H9 (cell line): ENCODE measurements at regions not wholly inside any gene's neighbourhood (a gene's known extent, or its start where the extent isn't known, plus 50 kb on each side); places are given as distances from the start of the nearest gene placed in this dataset.

Experiments
- DNase-seq: peaks from one replicate; pipeline ENCODE4 v3.0.0-alpha.2; 2017
- H2AFZ ChIP-seq: one replicate; pipeline ENCODE4 v1.6.1; 2013; ENCODE audit warnings: mild to moderate bottlenecking, low read length, control low read depth, moderate library complexity
- H2AK5ac ChIP-seq: 2 replicates; pipeline ENCODE4 v1.6.1; 2013; ENCODE audit warnings: low read length, control low read depth, mixed read lengths; ENCODE audit not compliant: insufficient read length
- H2BK120ac ChIP-seq: one replicate; pipeline ENCODE4 v1.6.1; 2013; ENCODE audit warnings: low read depth, mild to moderate bottlenecking, low read length, control low read depth, inconsistent platforms; ENCODE audit not compliant: poor library complexity, severe bottlenecking
- H2BK12ac ChIP-seq: 2 replicates; pipeline ENCODE4 v1.6.1; 2013; ENCODE audit warnings: low read length, control low read depth, mixed read lengths, low read depth; ENCODE audit not compliant: insufficient read length
- H2BK15ac ChIP-seq: 2 replicates; pipeline ENCODE4 v1.6.1; 2013; ENCODE audit warnings: low read depth, low read length, control low read depth
- H2BK20ac ChIP-seq: one replicate; pipeline ENCODE4 v1.6.1; 2013; ENCODE audit warnings: low read depth, mild to moderate bottlenecking, low read length, control low read depth, inconsistent platforms; ENCODE audit not compliant: poor library complexity, severe bottlenecking
- H2BK5ac ChIP-seq: 2 replicates; pipeline ENCODE4 v1.6.1; 2013; ENCODE audit warnings: low read length, control low read depth, mixed read lengths; ENCODE audit not compliant: insufficient read length
- H3K14ac ChIP-seq: 2 replicates; pipeline ENCODE4 v1.6.1; 2013; ENCODE audit warnings: low read length, control low read depth; ENCODE audit not compliant: insufficient read depth
- H3K18ac ChIP-seq: 2 replicates; pipeline ENCODE4 v1.6.1; 2013; ENCODE audit warnings: low read depth, mild to moderate bottlenecking, mixed read lengths, low read length, control low read depth; ENCODE audit not compliant: insufficient read length
- H3K23ac ChIP-seq: 2 replicates; pipeline ENCODE4 v1.6.1; 2013; ENCODE audit warnings: low read length, control low read depth, mixed read lengths, low read depth; ENCODE audit not compliant: insufficient read length
- H3K23me2 ChIP-seq: 2 replicates; pipeline ENCODE4 v1.6.1; 2013; ENCODE audit warnings: low read depth, mild to moderate bottlenecking, mixed read lengths, low read length, control low read depth; ENCODE audit not compliant: insufficient read length, poor library complexity, severe bottlenecking
- H3K27ac ChIP-seq: 2 replicates; pipeline ENCODE4 v1.5.1; 2013; ENCODE audit warnings: low read length, control low read depth, mixed read lengths, low read depth; ENCODE audit not compliant: insufficient read length
- H3K27me3 ChIP-seq: 2 replicates; pipeline ENCODE4 v1.6.1; 2013; ENCODE audit warnings: low read length, control low read depth, inconsistent platforms; ENCODE audit not compliant: insufficient read depth
- H3K4ac ChIP-seq: 2 replicates; pipeline ENCODE4 v1.6.1; 2013; ENCODE audit warnings: low read depth, mild to moderate bottlenecking, control low read depth, inconsistent platforms, low read length, moderate library complexity
- H3K4me1 ChIP-seq: 2 replicates; pipeline ENCODE4 v1.6.1; 2013; ENCODE audit warnings: low read length, control low read depth, inconsistent platforms; ENCODE audit not compliant: insufficient read depth
- H3K4me2 ChIP-seq: 2 replicates; pipeline ENCODE4 v1.6.1; 2013; ENCODE audit warnings: low read length, control low read depth, mixed read lengths; ENCODE audit not compliant: insufficient read length, insufficient read depth
- H3K56ac ChIP-seq: 2 replicates; pipeline ENCODE4 v1.6.1; 2013; ENCODE audit warnings: low read depth, mild to moderate bottlenecking, mixed read lengths, low read length, control low read depth; ENCODE audit not compliant: insufficient read length
- H3K79me1 ChIP-seq: 2 replicates; pipeline ENCODE4 v1.6.1; 2013; ENCODE audit warnings: low read depth, mild to moderate bottlenecking, moderate library complexity, low read length, control low read depth, inconsistent platforms; ENCODE audit not compliant: insufficient read depth, poor library complexity, severe bottlenecking
- H3K79me2 ChIP-seq: 2 replicates; pipeline ENCODE4 v1.6.1; 2013; ENCODE audit warnings: low read length, control low read depth, inconsistent platforms; ENCODE audit not compliant: insufficient read depth
- H3K9ac ChIP-seq: 2 replicates; pipeline ENCODE4 v1.6.1; 2013; ENCODE audit warnings: low read length, control low read depth, mixed read lengths; ENCODE audit not compliant: insufficient read length; ENCODE audit errors: extremely low read depth
- H3K9me3 ChIP-seq: one replicate; pipeline ENCODE4 v1.6.1; 2013; ENCODE audit warnings: low read depth, low read length, inconsistent platforms; ENCODE audit not compliant: control insufficient read depth
- H3T11ph ChIP-seq: one replicate; pipeline ENCODE4 v1.6.1; 2013; ENCODE audit warnings: mild to moderate bottlenecking, low read length, control low read depth, inconsistent platforms
- H4K20me1 ChIP-seq: one replicate; pipeline ENCODE4 v1.6.1; 2013; ENCODE audit not compliant: control insufficient read depth, insufficient read length, insufficient read depth
- H4K5ac ChIP-seq: 2 replicates; pipeline ENCODE4 v1.6.1; 2013; ENCODE audit warnings: low read depth, mild to moderate bottlenecking, mixed read lengths, low read length, control low read depth; ENCODE audit not compliant: insufficient read length
- H4K8ac ChIP-seq: replicated peaks from 2 replicates; pipeline ENCODE4 v1.6.1; 2013; ENCODE audit warnings: low read length, control low read depth, mixed read lengths, low read depth; ENCODE audit not compliant: insufficient read length
- H4K91ac ChIP-seq: 2 replicates; pipeline ENCODE4 v1.6.1; 2013; ENCODE audit warnings: low read depth, mild to moderate bottlenecking, moderate library complexity, mixed read lengths, low read length, control low read depth; ENCODE audit not compliant: insufficient read length
- H3K27ac Mint-ChIP-seq, 3 experiments: 2 replicates in 2 of 3; 3 replicates in 1 of 3; pipeline ENCODE4 v1.8.0; 2020 to 2021; ENCODE audit warnings: mixed read lengths in 3 of 3, mild to moderate bottlenecking in 1 of 3, moderate library complexity in 1 of 3
- H3K27me3 Mint-ChIP-seq: 2 replicates; pipeline ENCODE4 v1.8.0; 2021; ENCODE audit warnings: low read depth, mild to moderate bottlenecking, moderate library complexity, mixed read lengths
- H3K36me3 Mint-ChIP-seq, 3 experiments: 2 replicates in 2 of 3; 3 replicates in 1 of 3; pipeline ENCODE4 v1.8.0; 2020 to 2021; ENCODE audit warnings: low read depth in 3 of 3, mixed read lengths in 3 of 3; ENCODE audit not compliant: insufficient read depth in 1 of 3
- H3K4me1 Mint-ChIP-seq, 2 experiments: 2 replicates each; pipeline ENCODE4 v1.8.0; 2020; ENCODE audit warnings: mixed read lengths in 2 of 2
- H3K4me3 Mint-ChIP-seq, 2 experiments: 2 replicates in 1 of 2; 3 replicates in 1 of 2; pipeline ENCODE4 v1.8.0; 2020 to 2021; ENCODE audit warnings: mild to moderate bottlenecking in 2 of 2, mixed read lengths in 2 of 2, moderate library complexity in 1 of 2
- H3K9me3 Mint-ChIP-seq, 2 experiments: 2 replicates in 1 of 2; 3 replicates in 1 of 2; pipeline ENCODE4 v1.8.0; 2020; ENCODE audit warnings: mild to moderate bottlenecking in 2 of 2, mixed read lengths in 2 of 2, moderate library complexity in 1 of 2
- CTCF ChIP-seq: fragments of 200-600 bp; sonication (generic); conservative IDR thresholded peaks from 3 replicates; pipeline ENCODE4 v1.8.0; 2021; ENCODE audit warnings: antibody characterized with exemption, mild to moderate bottlenecking
- WGBS: extraction: QIAGEN DNeasy Blood & Tissue Kit; methylation state at CpG from one replicate; pipeline ENCODE4 v1.1.7; 2013; ENCODE audit warnings: missing lambda C conversion rate, low lambda C conversion rate, mixed read lengths; ENCODE audit not compliant: insufficient read length; ENCODE audit errors: extremely low coverage; 5-methylcytosine and 5-hydroxymethylcytosine counted together

- Histone ChIP-seq H3K27me3 (no peaks in the 10 kb centered on the region), H2AK5ac (no peak overlapping the region), H3K4me1 (no peaks in the 10 kb centered on the region), H2BK120ac (no peak overlapping the region), H3K79me2 (no peaks in the 10 kb centered on the region), H3K9ac (no peak overlapping the region), H3K4ac (no peak overlapping the region), H4K20me1 (no peaks in the 10 kb centered on the region), H3K9me3 (no peaks in the 10 kb centered on the region), H3K23me2 (no peaks in the 10 kb centered on the region), H4K8ac (no peak overlapping the region), H3K23ac (no peak overlapping the region), H3T11ph (no peak overlapping the region), H2BK12ac (no peak overlapping the region), H3K18ac (no peak overlapping the region), H4K5ac (no peak overlapping the region), H3K4me2 (no peak overlapping the region), H3K14ac (no peak overlapping the region), H2BK15ac (no peak overlapping the region), H2BK5ac (no peak overlapping the region), H3K79me1 (no peaks in the 10 kb centered on the region), H2AFZ (no peak overlapping the region), H3K27ac (no peak overlapping the region), H4K91ac (no peak overlapping the region), H2BK20ac (no peak overlapping the region), H3K56ac (no peak overlapping the region)
- H3K4me1 Mint-ChIP-seq, result peaks cover 4 to 7% of the 10 kb centered on the region in 2 experiments
- H3K9me3 Mint-ChIP-seq, result no peaks in the 10 kb centered on the region; a peak in 1 of 5 replicates
- WGBS, result no CpG with 5 or more reads among the region's 1 CpG
- H3K27ac Mint-ChIP-seq, result no peak overlapping the region
- no peak for DNase-seq
- H3K4me3 Mint-ChIP-seq, result no peak overlapping the region
- H3K36me3 Mint-ChIP-seq, result no peaks in the 10 kb centered on the region
- H3K27me3 Mint-ChIP-seq, result no peaks in the 10 kb centered on the region
- no peak for TF ChIP-seq CTCF
Observed at GRCh38 chr14:22081337-22081736, 407.7 kb upstream of the OR4E1 start.
